ENCODE measurements at regions not wholly inside any gene's neighbourhood (a gene's known extent, or its start where the extent isn't known, plus 50 kb on each side); places are given as distances from the start of the nearest gene placed in this dataset.

DNA sequence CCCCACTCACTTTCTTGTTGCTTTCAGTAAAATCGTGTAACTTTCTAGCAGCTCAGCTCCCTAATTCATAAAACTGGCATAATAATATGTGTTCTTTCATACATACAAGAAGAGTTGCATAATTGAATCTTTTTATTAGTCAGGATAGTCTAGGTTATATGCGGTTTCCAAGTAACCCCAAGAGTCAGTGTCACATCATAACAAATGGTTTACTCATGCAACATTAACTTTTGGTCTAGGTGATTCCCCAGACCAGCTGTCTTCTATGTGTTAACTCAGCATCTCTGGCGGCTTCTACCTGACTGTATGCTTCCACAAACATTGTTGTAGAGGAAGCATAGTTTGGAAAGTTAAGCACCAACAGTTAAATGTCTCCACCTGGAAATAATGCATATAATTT lies 1000.4 kb downstream of the CDH11 start:
- ChIA-PET CTCF (no interaction called here), POLR2A (interaction anchor here (0.6 kb wide), 1 partner anchor 1332 kb away, joined by 3 read pairs; no protein-coding TSS in a partner anchor), SMC1A (ENCODE audit: uncharacterized antibody, unreplicated experiment) (no interaction called here), RAD21 (ENCODE audit: unreplicated experiment) (no interaction called here)
- no peaks in the 10 kb centered on the region for H3K79me2 ChIP-seq (ENCODE audit: control insufficient read depth, insufficient read depth, low read length)
- no peak for ATAC-seq
- BruUV-seq (replicated peaks): no TSS peak
- H3K9me3 ChIP-seq (replicated peaks; ENCODE audit: control insufficient read depth, insufficient read depth, low read length): no peaks in the 10 kb centered on the region
- no peak overlapping the region for H3K27ac ChIP-seq (ENCODE audit: control insufficient read depth, insufficient read depth)
- intact Hi-C loops (cut with micrococcal nuclease; ENCODE audit: unreplicated experiment) (no loop called here), in situ Hi-C loops (cut with MboI) (no loop called here)
- no peak for DNase-seq (ENCODE audit: low read depth, low spot score)
- no peaks in the 10 kb centered on the region for H4K20me1 ChIP-seq (ENCODE audit: control insufficient read depth, insufficient read depth)
- no peaks in the 10 kb centered on the region for H3K4me1 ChIP-seq (ENCODE audit: control insufficient read depth, insufficient read depth, low read length)
- no peak for TF ChIP-seq NR2F1 (conservative IDR thresholded peaks at IDR 0.05)
- no peak for TF ChIP-seq SIN3A (IDR thresholded peaks at IDR 0.05; ENCODE audit: low read depth, low read length)
- TF ChIP-seq SMAD1 (IDR thresholded peaks at IDR 0.05; ENCODE audit: low read depth, partially characterized antibody): no peak
- no peak for TF ChIP-seq RELA (IDR thresholded peaks at IDR 0.05; ENCODE audit: borderline replicate concordance, partially characterized antibody)
- no peak for TF ChIP-seq JUND (IDR thresholded peaks at IDR 0.05; ENCODE audit: low read depth, low read length)
- TF ChIP-seq MYB (IDR thresholded peaks at IDR 0.05; ENCODE audit: borderline replicate concordance, low read depth, low read length): no peak
- TF ChIP-seq MXI1 (IDR thresholded peaks at IDR 0.05; ENCODE audit: low read depth, low read length): no peak
- TF ChIP-seq MYC (IDR thresholded peaks at IDR 0.05; ENCODE audit: insufficient read depth, insufficient read length, insufficient replicate concordance, low read length, severe bottlenecking): no peak
- no peak for TF ChIP-seq IKZF2 (IDR thresholded peaks at IDR 0.05)
- no peak overlapping the region for H2AFZ ChIP-seq (ENCODE audit: control insufficient read depth, low read depth, low read length)
- H3K4me3 ChIP-seq: no peak overlapping the region
- no peaks in the 10 kb centered on the region for H3K36me3 ChIP-seq (ENCODE audit: control insufficient read depth in 2 of 2, insufficient read depth in 2 of 2, low read length in 1 of 2)
- no peaks in the 10 kb centered on the region for H3K27me3 ChIP-seq (replicated peaks in 1 of 2; ENCODE audit: control insufficient read depth in 2 of 2, insufficient read depth in 2 of 2, low read length in 1 of 2)
- H3K9ac ChIP-seq (ENCODE audit: control insufficient read depth, insufficient read depth, low read length): no peak overlapping the region
- no peak overlapping the region for H3K4me2 ChIP-seq (ENCODE audit: control insufficient read depth, insufficient read depth)
- WGBS (ENCODE audit: insufficient coverage, insufficient replicate concordance, low lambda C conversion rate, missing lambda C conversion rate): 11% methylated on average over 3 of the region's 3 CpGs
- FAIRE-seq: no peak

GRCh38 chr16:64116151-64116550 lies 1005.7 kb downstream of the CDH11 start:
- in situ Hi-C loops (cut with MboI) (no loop called here), intact Hi-C loops (cut with micrococcal nuclease; ENCODE audit: unreplicated experiment) (no loop called here)
- H3K9me3 ChIP-seq (replicated peaks; ENCODE audit: control insufficient read depth, insufficient read depth, low read length): no peaks in the 10 kb centered on the region; the same call in 2 of the 3 replicates
- no peak overlapping the region for H3K4me3 ChIP-seq
- H3K27ac ChIP-seq (ENCODE audit: control insufficient read depth, insufficient read depth): no peak overlapping the region
- H3K79me2 ChIP-seq (ENCODE audit: control insufficient read depth, insufficient read depth, low read length): no peaks in the 10 kb centered on the region
- no peak for TF ChIP-seq SREBF1 (IDR thresholded peaks at IDR 0.05; ENCODE audit: low read length)
- BruUV-seq (replicated peaks): no TSS peak
- H3K27me3 ChIP-seq (replicated peaks in 1 of 2; ENCODE audit: control insufficient read depth in 2 of 2, insufficient read depth in 2 of 2, low read length in 1 of 2): no peaks in the 10 kb centered on the region
- H3K4me1 ChIP-seq (ENCODE audit: control insufficient read depth, insufficient read depth, low read length): no peaks in the 10 kb centered on the region
- WGBS (ENCODE audit: insufficient coverage, insufficient replicate concordance, low lambda C conversion rate, missing lambda C conversion rate): 0% methylated on average over 1 of the region's 1 CpG
- H3K9ac ChIP-seq (ENCODE audit: control insufficient read depth, insufficient read depth, low read length): no peak overlapping the region
- H2AFZ ChIP-seq (ENCODE audit: control insufficient read depth, low read depth, low read length): no peak overlapping the region
- FAIRE-seq (no peak), DNase-seq (ENCODE audit: low read depth, low spot score) (no peak), ATAC-seq (no peak)
- RAD21 ChIA-PET (ENCODE audit: unreplicated experiment): no interaction called here
- no peak overlapping the region for H3K4me2 ChIP-seq (ENCODE audit: control insufficient read depth, insufficient read depth)
- SMC1A ChIA-PET (ENCODE audit: uncharacterized antibody, unreplicated experiment): no interaction called here
- CTCF ChIA-PET: no interaction called here
- H4K20me1 ChIP-seq (ENCODE audit: control insufficient read depth, insufficient read depth): no peaks in the 10 kb centered on the region
- POLR2A ChIA-PET: no interaction called here
- H3K36me3 ChIP-seq (ENCODE audit: control insufficient read depth in 2 of 2, insufficient read depth in 2 of 2, low read length in 1 of 2): no peaks in the 10 kb centered on the region
